Activated CD4-positive, alpha-beta memory T cell treated with anti-CD3 and anti-CD28 coated beads, Interleukin-2, amount 10 ng/mL, durations not matched to agents 7 days and 5 days (primary cell): ENCODE measurements at regions not wholly inside any gene's neighbourhood (a gene's known extent, or its start where the extent isn't known, plus 50 kb on each side); places are given as distances from the start of the nearest gene placed in this dataset.

Source experiments
- CTCF ChIA-PET: fragments of 350-600 bp; sonication (Branson Sonifier 250); formaldehyde crosslinking; loops from one replicate; lab custom pipeline; 2021; ENCODE audit warnings: antibody characterized with exemption, inconsistent platforms; lab: Charles Lee
- POLR2A ChIA-PET: fragments of 350-600 bp; sonication (Branson Sonifier 250); formaldehyde crosslinking; loops from one replicate; lab custom pipeline; 2021; ENCODE audit warnings: antibody characterized with exemption; lab: Charles Lee
- DNase-seq: peaks from one replicate; pipeline ENCODE4 v3.0.0-alpha.2; 2020
- H3K27ac Mint-ChIP-seq: one replicate; pipeline ENCODE4 v1.8.0; 2021; ENCODE audit warnings: mild to moderate bottlenecking, mixed read lengths
- H3K27me3 Mint-ChIP-seq: one replicate; pipeline ENCODE4 v1.8.0; 2021; ENCODE audit warnings: mixed read lengths
- H3K36me3 Mint-ChIP-seq: one replicate; pipeline ENCODE4 v1.8.0; 2021; ENCODE audit warnings: low read depth, mixed read lengths
- H3K4me1 Mint-ChIP-seq: one replicate; pipeline ENCODE4 v1.8.0; 2021; ENCODE audit warnings: mixed read lengths
- H3K4me3 Mint-ChIP-seq: one replicate; pipeline ENCODE4 v1.8.0; 2021; ENCODE audit warnings: mild to moderate bottlenecking, mixed read lengths
- H3K9me3 Mint-ChIP-seq: one replicate; pipeline ENCODE4 v1.8.0; 2021; ENCODE audit warnings: mixed read lengths

GRCh38 chr4:27267970-27268355 lies 407.3 kb downstream of the STIM2 start:
- Mint-ChIP-seq H3K9me3 (no peaks in the 10 kb centered on the region), H3K4me1 (no peaks in the 10 kb centered on the region), H3K4me3 (no peak overlapping the region), H3K27ac (no peak overlapping the region), H3K36me3 (no peaks in the 10 kb centered on the region), H3K27me3 (no peaks in the 10 kb centered on the region)
- ChIA-PET POLR2A (no interaction called here), CTCF (no interaction called here)
- no peak for DNase-seq

- no peaks in the 10 kb centered on the region for H3K4me1 Mint-ChIP-seq
- H3K27me3 Mint-ChIP-seq = no peaks in the 10 kb centered on the region
- CTCF ChIA-PET = no interaction called here
- no peak for DNase-seq
- no peak overlapping the region for H3K27ac Mint-ChIP-seq
- H3K4me3 Mint-ChIP-seq = no peak overlapping the region
- H3K9me3 Mint-ChIP-seq = no peaks in the 10 kb centered on the region
- no peaks in the 10 kb centered on the region for H3K36me3 Mint-ChIP-seq
- POLR2A ChIA-PET = no interaction called here
Measured at GRCh38 chr4:27270435-27270834, 409.8 kb downstream of the STIM2 start.

GRCh38 chr4:27271555-27271954 lies 410.9 kb downstream of the STIM2 start:
- ChIA-PET CTCF (no interaction called here), POLR2A (no interaction called here)
- H3K4me1 Mint-ChIP-seq = no peaks in the 10 kb centered on the region
- no peak overlapping the region for H3K4me3 Mint-ChIP-seq
- H3K27me3 Mint-ChIP-seq = no peaks in the 10 kb centered on the region
- H3K9me3 Mint-ChIP-seq = no peaks in the 10 kb centered on the region
- no peak overlapping the region for H3K27ac Mint-ChIP-seq
- no peak for DNase-seq
- no peaks in the 10 kb centered on the region for H3K36me3 Mint-ChIP-seq

- DNase-seq = no peak
- Mint-ChIP-seq H3K4me3 (no peak overlapping the region), H3K9me3 (no peaks in the 10 kb centered on the region), H3K27ac (no peak overlapping the region), H3K36me3 (no peaks in the 10 kb centered on the region), H3K4me1 (no peaks in the 10 kb centered on the region), H3K27me3 (no peaks in the 10 kb centered on the region)
- ChIA-PET CTCF (no interaction called here), POLR2A (no interaction called here)
Measured at GRCh38 chr4:27272217-27272616, 411.6 kb downstream of the STIM2 start.

GRCh38 chr4:27276307-27277073 lies 415.8 kb downstream of the STIM2 start:
- H3K27ac Mint-ChIP-seq = no peak overlapping the region
- H3K36me3 Mint-ChIP-seq = no peaks in the 10 kb centered on the region
- no peaks in the 10 kb centered on the region for H3K4me1 Mint-ChIP-seq
- no peak overlapping the region for H3K4me3 Mint-ChIP-seq
- ChIA-PET POLR2A (no interaction called here), CTCF (no interaction called here)
- DNase-seq = no peak
- peaks cover 3% of the 10 kb centered on the region for H3K9me3 Mint-ChIP-seq
- H3K27me3 Mint-ChIP-seq = no peaks in the 10 kb centered on the region

- Mint-ChIP-seq H3K9me3 (peaks cover 3% of the 10 kb centered on the region), H3K36me3 (no peaks in the 10 kb centered on the region), H3K4me1 (no peaks in the 10 kb centered on the region), H3K27me3 (no peaks in the 10 kb centered on the region), H3K4me3 (no peak overlapping the region), H3K27ac (no peak overlapping the region)
- no peak for DNase-seq
- ChIA-PET POLR2A (no interaction called here), CTCF (no interaction called here)
Measured at GRCh38 chr4:27278615-27279375, 418.2 kb downstream of the STIM2 start.

- no peak for DNase-seq
- H3K4me3 Mint-ChIP-seq = no peak overlapping the region
- H3K4me1 Mint-ChIP-seq = no peaks in the 10 kb centered on the region
- ChIA-PET CTCF (no interaction called here), POLR2A (no interaction called here)
- H3K9me3 Mint-ChIP-seq = no peaks in the 10 kb centered on the region
- H3K27ac Mint-ChIP-seq = no peak overlapping the region
- no peaks in the 10 kb centered on the region for H3K36me3 Mint-ChIP-seq
- no peaks in the 10 kb centered on the region for H3K27me3 Mint-ChIP-seq
Measured at GRCh38 chr4:27288496-27288895, 427.9 kb downstream of the STIM2 start.

- no peaks in the 10 kb centered on the region for H3K9me3 Mint-ChIP-seq
- CTCF ChIA-PET = no interaction called here
- DNase-seq = no peak
Measured at GRCh38 chr4:27289704-27290103, 429.1 kb downstream of the STIM2 start.

GRCh38 chr4:27293831-27294230 lies 433.2 kb downstream of the STIM2 start:
- ChIA-PET CTCF (no interaction called here), POLR2A (no interaction called here)
- no peaks in the 10 kb centered on the region for H3K36me3 Mint-ChIP-seq
- H3K4me3 Mint-ChIP-seq = no peak overlapping the region
- no peaks in the 10 kb centered on the region for H3K27me3 Mint-ChIP-seq
- H3K9me3 Mint-ChIP-seq = no peaks in the 10 kb centered on the region
- no peak for DNase-seq
- H3K27ac Mint-ChIP-seq = no peak overlapping the region
- no peaks in the 10 kb centered on the region for H3K4me1 Mint-ChIP-seq

More at GRCh38 chr4:27289704-27290103, 429.1 kb downstream of the STIM2 start:
- Mint-ChIP-seq H3K36me3 (no peaks in the 10 kb centered on the region), H3K27ac (no peak overlapping the region), H3K27me3 (no peaks in the 10 kb centered on the region), H3K4me3 (no peak overlapping the region), H3K4me1 (no peaks in the 10 kb centered on the region)
- POLR2A ChIA-PET = no interaction called here

- POLR2A ChIA-PET = no interaction called here
- no peak for DNase-seq
- Mint-ChIP-seq H3K4me1 (no peaks in the 10 kb centered on the region), H3K27me3 (no peaks in the 10 kb centered on the region), H3K9me3 (no peaks in the 10 kb centered on the region), H3K4me3 (no peak overlapping the region), H3K27ac (no peak overlapping the region), H3K36me3 (no peaks in the 10 kb centered on the region)
- CTCF ChIA-PET = no interaction called here
Measured at GRCh38 chr4:27304751-27305150, 444.1 kb downstream of the STIM2 start.

- Mint-ChIP-seq H3K27me3 (no peaks in the 10 kb centered on the region), H3K9me3 (no peaks in the 10 kb centered on the region), H3K36me3 (no peaks in the 10 kb centered on the region), H3K4me3 (no peak overlapping the region), H3K27ac (no peak overlapping the region), H3K4me1 (no peaks in the 10 kb centered on the region)
- ChIA-PET CTCF (no interaction called here), POLR2A (no interaction called here)
- no peak for DNase-seq
Measured at GRCh38 chr4:27305246-27305645, 444.6 kb downstream of the STIM2 start.

- Mint-ChIP-seq H3K27me3 (no peaks in the 10 kb centered on the region), H3K4me1 (no peaks in the 10 kb centered on the region), H3K9me3 (no peaks in the 10 kb centered on the region), H3K4me3 (no peak overlapping the region), H3K27ac (no peak overlapping the region), H3K36me3 (no peaks in the 10 kb centered on the region)
- DNase-seq = no peak
- ChIA-PET CTCF (no interaction called here), POLR2A (no interaction called here)
Measured at GRCh38 chr4:27308379-27308778, 447.7 kb downstream of the STIM2 start.

- no peak overlapping the region for H3K4me3 Mint-ChIP-seq
- POLR2A ChIA-PET = no interaction called here
Measured at GRCh38 chr4:27315625-27316024, 455.0 kb downstream of the STIM2 start.

GRCh38 chr4:27316176-27316575 lies 455.5 kb downstream of the STIM2 start:
- H3K4me3 Mint-ChIP-seq = no peak overlapping the region
- ChIA-PET POLR2A (no interaction called here), CTCF (no interaction called here)
- H3K4me1 Mint-ChIP-seq = no peaks in the 10 kb centered on the region
- H3K27me3 Mint-ChIP-seq = no peaks in the 10 kb centered on the region
- H3K9me3 Mint-ChIP-seq = no peaks in the 10 kb centered on the region
- H3K27ac Mint-ChIP-seq = no peak overlapping the region
- H3K36me3 Mint-ChIP-seq = no peaks in the 10 kb centered on the region
- DNase-seq = no peak

More at GRCh38 chr4:27315625-27316024, 455.0 kb downstream of the STIM2 start:
- Mint-ChIP-seq H3K27me3 (no peaks in the 10 kb centered on the region), H3K27ac (no peak overlapping the region), H3K4me1 (no peaks in the 10 kb centered on the region), H3K36me3 (no peaks in the 10 kb centered on the region), H3K9me3 (no peaks in the 10 kb centered on the region)
- CTCF ChIA-PET = no interaction called here
- no peak for DNase-seq
